HL-60 (cell line): ENCODE measurements at regions not wholly inside any gene's neighbourhood (a gene's known extent, or its start where the extent isn't known, plus 50 kb on each side); places are given as distances from the start of the nearest gene placed in this dataset.

ENCODE experiments used
- DNase-seq, 2 experiments: peaks; one replicate each; pipeline ENCODE4 v3.0.0-alpha.2; 2010 to 2020; ENCODE audit warnings: low read depth in 1 of 2, low spot score in 1 of 2
- H3K27ac ChIP-seq: fragments of 250-450 bp; sonication (Bioruptor Pico); replicated peaks from 2 replicates; pipeline ENCODE4 v1.5.1; 2020; ENCODE audit warnings: mild to moderate bottlenecking, moderate library complexity
- H3K27me3 ChIP-seq: fragments of 250-450 bp; sonication (Bioruptor Pico); 2 replicates; pipeline ENCODE4 v1.5.1; 2021; ENCODE audit warnings: mild to moderate bottlenecking, moderate library complexity; ENCODE audit not compliant: insufficient read depth, poor library complexity, severe bottlenecking
- H3K4me3 ChIP-seq: replicated peaks from 2 replicates; pipeline ENCODE4 v1.5.1; 2011; ENCODE audit warnings: mild to moderate bottlenecking, control low read depth, low read length; ENCODE audit not compliant: insufficient read depth
- CTCF ChIP-seq: IDR thresholded peaks from one replicate; pipeline ENCODE4 v1.5.1; 2011; ENCODE audit warnings: low read length, control low read depth, inconsistent platforms; ENCODE audit not compliant: insufficient read depth
- GABPA ChIP-seq: IDR thresholded peaks from 2 replicates; pipeline ENCODE4 v1.6.1; 2012; ENCODE audit warnings: low read depth
- POLR2AphosphoS5 ChIP-seq: IDR thresholded peaks from 2 replicates; pipeline ENCODE4 v1.6.1; 2012; ENCODE audit warnings: low read depth
- REST ChIP-seq: IDR thresholded peaks from 2 replicates; pipeline ENCODE4 v1.6.1; 2012; ENCODE audit warnings: low read depth; ENCODE audit not compliant: insufficient replicate concordance
- SPI1 ChIP-seq: IDR thresholded peaks from 2 replicates; pipeline ENCODE4 v1.6.1; 2012; ENCODE audit warnings: low read depth, mild to moderate bottlenecking, borderline replicate concordance

- Histone ChIP-seq H3K27ac (no peak overlapping the region), H3K4me3 (no peak overlapping the region), H3K27me3 (peaks cover 28% of the 10 kb centered on the region)
- TF ChIP-seq POLR2AphosphoS5, result no peak
- TF ChIP-seq SPI1, result no peak
- TF ChIP-seq GABPA, result no peak
- TF ChIP-seq REST, result no peak
- no peak for TF ChIP-seq CTCF
- no peak for DNase-seq
Observed at GRCh38 chr11:121722431-121723245, 269.9 kb upstream of the SORL1-AS1 start.

GRCh38 chr11:121721961-121722360 is 269.2 kb upstream of the SORL1-AS1 start:
- TF ChIP-seq REST, result no peak
- TF ChIP-seq CTCF, result no peak
- TF ChIP-seq POLR2AphosphoS5, result no peak
- no peak for TF ChIP-seq SPI1
- no peak for TF ChIP-seq GABPA
- H3K27ac ChIP-seq, result no peak overlapping the region
- H3K27me3 ChIP-seq, result peaks cover 28% of the 10 kb centered on the region
- DNase-seq, result no peak
- no peak overlapping the region for H3K4me3 ChIP-seq

GRCh38 chr11:121721448-121721847 is 268.7 kb upstream of the SORL1-AS1 start:
- TF ChIP-seq CTCF (no peak), SPI1 (no peak), POLR2AphosphoS5 (no peak), GABPA (no peak), REST (no peak)
- Histone ChIP-seq H3K27ac (no peak overlapping the region), H3K27me3 (peaks cover 26% of the 10 kb centered on the region), H3K4me3 (no peak overlapping the region)
- no peak for DNase-seq
